Kidney capillary endothelial cell (primary cell): ENCODE measurements at regions not wholly inside any gene's neighbourhood (a gene's known extent, or its start where the extent isn't known, plus 50 kb on each side); places are given as distances from the start of the nearest gene placed in this dataset.

Experiments
- DNase-seq: peaks from one replicate; pipeline ENCODE4 v3.0.0-alpha.2; 2018; ENCODE audit warnings: low spot score

DNA sequence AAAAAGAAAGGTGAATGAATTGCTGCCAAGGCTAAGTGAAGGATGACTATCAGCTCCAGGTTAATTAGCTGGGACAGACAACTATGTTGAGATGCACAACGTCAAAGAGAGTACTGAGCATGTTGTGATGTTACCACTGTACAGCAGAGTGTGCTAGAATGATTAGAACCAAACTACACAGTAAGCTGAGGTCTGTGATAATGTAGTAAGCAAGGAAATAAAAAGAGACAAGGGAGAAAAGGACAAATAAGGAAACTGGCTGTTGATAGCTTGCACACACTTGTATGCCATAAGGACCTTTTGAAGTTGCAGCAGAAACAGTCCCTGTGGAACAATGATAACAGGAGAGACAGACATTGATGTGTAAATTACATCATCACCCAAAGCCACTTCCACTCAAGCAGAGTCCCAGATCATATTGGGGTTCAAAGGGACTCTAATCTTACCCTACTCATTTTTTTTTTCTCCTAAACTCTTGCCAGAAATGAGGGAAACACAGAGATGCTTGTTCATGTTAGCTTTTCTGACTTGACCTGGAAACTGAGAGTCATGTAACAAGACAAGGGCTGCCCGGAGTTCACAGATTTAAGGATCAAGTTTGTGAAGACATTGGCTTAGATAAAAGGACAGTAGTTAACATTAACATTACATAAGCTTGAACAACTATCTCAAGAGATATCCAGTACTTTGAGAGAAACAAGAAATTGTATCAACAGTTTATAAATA is 189.9 kb downstream of the CENPW start:
- DNase-seq: no peak

DNA sequence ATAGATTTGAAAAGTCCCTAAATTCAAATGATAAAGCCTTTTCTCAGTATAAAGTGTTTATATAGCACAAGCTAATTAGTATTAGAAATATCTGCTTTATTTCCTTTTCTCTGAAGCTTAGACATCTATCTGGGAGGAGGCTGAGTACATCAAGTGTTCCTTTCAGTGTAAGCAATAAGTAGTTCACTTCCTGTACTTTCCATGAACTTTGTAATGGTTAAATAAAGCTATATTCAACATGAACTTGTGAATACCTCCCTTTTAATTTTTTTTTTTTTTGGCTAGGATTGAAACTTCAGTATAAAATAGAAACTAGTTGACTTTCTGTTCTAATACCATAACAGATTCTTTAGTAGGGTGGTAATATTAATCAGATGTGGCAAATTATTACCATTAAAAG is 190.9 kb downstream of the CENPW start:
- no peak for DNase-seq

DNA sequence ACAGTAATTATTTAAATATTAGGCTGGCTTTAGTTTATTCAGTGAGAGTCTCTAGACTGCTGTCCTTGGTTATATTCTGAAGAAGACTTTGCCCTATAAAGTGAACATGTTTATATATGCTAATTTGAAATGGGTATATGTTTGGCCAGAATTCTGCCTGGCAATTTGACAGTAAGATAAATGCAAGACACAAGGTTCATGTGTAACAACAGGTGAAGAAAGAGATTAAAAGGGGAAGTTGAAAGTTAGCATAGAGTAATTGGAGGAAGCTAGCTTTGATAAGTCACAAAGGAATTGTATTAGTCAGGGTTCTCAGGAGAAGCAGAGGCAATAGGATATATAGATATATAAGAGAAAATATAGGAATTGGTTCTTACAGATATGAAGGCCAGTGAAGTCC is 191.4 kb downstream of the CENPW start:
- DNase-seq: no peak

DNA sequence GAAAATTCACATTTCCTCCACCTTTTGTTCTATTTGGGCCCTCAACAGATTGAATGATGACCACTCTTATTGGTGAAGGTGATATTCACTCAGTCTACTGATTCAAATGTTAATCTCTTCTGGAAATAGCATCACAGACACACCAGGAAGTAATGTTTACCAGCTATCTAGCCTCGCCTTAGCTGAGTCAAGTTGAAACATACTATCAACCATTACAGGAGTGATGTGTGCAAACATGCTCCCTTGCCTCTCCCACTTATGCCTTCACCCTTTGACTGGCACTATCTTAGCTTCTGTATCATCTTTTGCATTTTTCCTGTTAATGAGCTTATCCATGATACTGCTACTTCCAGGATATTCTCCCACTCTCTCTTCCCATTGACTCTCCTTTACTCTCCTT is 191.9 kb downstream of the CENPW start:
- no peak for DNase-seq

DNA sequence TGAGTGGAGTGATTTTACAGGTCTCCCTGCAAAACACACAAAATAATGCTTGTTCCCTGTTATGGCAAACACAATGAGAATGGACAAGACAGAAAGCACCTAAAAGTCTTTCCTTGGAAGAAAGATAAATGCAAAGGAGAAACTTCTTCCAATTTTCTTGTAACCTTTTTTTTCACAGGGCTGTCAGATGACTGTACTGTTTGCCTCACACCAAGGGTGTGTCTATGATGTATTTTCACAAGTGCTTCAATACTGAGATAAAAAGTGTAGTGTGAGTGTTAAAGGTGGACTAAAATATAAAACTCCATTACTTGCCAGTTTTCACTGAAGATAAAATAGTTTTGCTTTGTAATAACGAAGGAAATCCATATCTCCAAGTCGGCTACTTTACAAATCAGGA is 194.5 kb downstream of the CENPW start:
- no peak for DNase-seq

DNA sequence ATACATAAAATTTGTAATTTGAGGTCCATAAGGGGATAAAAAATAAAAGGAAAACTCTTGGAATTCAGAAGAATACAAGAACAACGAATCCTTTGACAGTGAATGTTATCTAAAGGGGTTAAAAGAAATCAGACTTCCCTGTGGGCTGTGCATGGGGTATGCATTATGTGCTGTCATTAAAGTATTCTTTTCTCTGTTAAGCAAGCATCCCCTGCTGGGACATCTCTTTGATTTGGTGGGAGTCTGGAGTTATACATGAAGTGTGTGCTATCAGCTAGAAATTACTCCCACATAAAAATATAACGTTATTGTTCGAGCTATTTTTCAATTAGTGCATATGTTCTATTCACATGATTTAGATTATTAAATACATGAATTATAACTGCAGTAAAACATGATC is 195.2 kb downstream of the CENPW start:
- no peak for DNase-seq

DNA sequence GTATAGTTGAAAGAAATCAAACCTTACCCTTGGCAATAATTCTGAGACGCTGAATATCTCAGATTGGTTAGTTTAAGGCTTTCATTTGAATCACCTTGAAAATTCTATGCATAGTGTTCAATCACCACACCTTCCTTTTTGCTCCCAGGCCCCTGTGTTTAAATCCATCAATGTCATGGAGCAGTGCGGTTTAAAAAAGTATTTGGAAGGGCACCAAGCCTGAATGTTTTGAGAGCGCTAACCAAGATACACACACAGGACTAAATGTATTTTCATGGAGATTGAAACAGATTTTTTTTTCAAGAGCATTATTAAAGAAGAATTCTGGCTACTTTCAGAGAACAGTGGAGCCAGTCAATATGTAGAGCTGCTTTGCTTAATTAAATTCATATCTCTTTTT is 195.7 kb downstream of the CENPW start:
- DNase-seq: no peak

DNA sequence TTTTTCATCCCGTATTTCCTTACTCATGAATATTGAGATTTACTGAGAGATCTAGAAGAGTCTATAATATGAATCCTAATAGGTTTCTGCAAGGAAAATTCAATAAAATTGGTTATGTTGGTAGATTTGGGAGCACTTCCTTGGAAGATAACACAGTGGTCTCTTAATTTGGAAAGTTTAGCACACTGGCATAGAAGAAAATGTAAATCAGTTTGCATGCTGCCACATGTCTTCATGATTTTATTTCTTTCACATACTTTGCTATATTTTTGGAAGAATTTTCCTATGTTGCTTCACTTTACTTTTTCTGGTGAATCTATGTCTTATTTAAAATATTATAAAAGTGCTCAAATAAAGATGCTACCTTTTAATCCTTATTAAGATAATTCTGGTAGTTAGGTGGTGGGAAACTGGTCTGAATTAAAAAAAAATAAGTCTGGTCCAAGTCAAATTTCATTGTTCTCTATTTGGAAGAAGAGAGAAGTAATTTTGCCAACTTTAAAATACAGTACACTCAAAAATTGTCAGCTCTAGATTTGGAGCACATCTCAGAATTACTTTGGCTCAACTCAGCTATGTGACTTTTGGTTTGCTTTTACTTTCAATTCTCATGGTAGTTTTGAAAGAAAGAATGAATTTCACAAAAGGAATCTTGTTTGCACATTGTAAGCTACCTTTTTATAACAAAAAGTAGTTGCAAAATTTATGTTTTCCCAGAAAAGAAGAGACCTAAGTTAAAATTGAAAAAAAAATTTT is 197.3 kb downstream of the CENPW start:
- DNase-seq: no peak

DNA sequence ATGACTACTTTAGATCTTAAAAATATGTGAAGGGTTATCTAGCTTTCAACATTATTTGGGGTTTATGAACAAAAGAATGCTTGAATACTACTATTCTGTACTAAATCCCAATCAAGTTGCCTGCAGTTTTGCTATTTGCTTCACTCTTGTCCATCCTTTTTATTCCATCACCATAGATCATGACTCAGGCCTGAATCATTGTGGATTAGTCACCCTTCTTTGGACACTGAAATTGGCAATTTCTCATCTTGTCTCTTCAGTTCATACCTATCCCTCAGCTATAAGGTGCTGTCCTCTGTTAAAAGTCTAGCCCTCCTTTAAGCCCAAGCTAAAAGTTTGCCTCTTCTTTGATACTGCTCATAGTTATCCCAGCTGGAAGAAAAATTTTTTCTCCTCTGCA is 199.1 kb downstream of the CENPW start:
- DNase-seq: peak; percentile 18

DNA sequence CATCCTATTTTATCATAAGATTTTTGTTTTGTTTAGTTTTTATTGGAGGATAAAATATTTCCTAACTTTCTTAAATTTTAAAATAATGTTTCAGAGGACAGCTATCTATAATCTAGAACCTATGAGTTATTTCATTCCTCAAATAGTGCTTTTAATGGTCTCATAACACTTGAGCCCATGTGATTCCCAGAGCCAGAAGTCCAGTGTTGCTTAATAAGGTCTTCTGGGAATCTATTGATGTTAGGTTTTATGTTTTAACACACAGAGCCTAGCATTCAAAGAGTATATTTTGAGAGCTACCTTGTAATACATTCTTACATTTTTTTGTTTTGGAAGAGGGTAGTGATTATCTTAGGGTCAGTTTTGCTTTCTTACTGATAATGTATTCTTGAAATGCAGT is 200.2 kb downstream of the CENPW start:
- no peak for DNase-seq

DNA sequence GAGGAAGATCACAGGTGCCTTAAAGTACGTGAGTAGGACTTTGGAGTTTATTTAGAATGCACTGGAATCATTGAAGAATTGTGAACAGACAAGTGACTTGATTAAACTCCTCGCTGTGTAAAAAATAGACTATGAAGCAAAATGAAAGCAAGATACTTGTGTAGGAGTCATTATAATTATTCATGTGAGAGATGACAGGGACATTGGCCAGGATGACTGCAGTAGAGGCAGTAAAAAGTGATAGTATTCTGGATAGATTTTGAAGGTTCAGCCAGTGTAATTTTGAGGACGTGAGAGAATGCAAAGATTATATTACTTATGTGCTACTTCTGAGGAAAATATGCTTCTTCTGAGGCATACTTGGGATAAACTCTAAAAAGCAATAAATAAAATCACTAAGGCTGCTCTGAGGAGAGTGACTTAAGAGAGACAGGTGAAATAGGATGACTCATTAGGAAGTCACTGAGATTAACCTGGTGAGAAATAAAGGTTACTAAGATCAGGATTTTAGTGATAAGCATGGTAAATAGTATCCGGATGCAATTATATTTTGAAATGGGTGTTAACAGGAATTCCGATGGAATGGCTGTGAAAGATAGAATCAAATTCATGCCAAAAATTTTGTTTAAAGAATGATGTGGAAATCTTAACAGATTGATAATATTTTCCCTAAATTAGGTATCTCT is 202.0 kb downstream of the CENPW start:
- no peak for DNase-seq

DNA sequence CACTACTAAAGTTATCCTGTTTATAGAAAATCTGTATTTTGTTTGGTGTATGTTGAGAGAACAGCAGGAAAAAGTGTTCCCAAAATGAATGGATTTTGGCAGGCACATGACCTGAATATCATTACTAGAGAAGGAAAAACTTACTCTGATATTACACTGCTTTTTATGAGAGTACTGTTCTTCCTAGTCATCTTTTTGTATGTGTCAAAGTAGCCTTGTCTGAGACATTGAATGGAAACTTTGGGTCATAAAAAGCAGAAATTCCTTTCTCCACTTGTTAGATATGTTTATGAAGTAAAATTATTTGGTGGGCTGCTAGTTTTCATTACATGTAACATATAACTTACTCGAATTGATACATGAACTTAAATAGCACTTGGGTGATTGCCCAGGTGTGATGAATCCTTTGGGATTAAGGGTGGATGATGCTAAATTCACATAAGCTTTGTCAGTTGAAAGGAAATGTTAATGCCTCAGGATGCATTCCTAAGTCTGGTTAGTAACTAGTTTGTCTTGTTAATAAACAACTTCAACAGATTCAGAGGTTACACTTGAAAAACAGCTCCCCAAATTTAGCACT is 206.7 kb downstream of the CENPW start:
- DNase-seq: no peak

DNA sequence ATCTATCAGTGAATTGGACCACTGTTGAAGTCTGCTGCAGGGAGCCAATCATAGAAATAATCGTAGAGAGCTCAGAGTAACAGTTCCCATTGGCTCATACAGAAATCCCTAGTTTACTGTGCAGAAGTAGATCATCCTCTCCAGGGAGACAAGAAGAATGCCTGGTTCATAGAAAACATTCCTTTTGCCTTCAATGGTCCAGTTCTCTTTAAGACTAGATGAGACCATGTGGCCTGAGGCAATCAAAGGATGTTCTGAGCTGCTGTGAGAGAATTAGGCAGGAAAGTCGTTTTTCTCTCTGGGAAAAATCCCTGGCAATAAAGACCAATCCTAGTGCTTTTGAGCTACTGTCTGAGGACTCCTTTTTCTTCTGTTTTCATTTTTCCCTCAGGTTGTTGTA is 208.4 kb downstream of the CENPW start:
- no peak for DNase-seq

DNA sequence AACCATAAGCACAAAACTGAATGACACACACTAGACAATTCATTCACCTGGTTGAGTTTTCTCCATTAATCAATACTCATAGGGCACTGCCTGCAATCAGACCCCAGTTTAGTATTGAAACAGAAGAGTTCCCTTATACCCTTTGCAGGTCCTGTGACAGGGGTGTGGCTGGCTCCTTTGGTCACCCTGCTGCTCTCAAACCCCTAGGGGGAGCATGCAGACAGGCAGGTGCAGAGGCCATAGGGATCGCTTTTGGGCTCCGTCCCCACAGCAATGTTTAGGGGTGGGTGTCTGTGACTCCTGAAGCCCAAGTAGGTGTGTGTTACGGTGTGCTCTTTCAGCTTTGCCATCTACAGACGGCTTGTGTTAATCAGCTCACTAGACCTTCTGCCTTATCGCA is 210.4 kb downstream of the CENPW start:
- DNase-seq: no peak

DNA sequence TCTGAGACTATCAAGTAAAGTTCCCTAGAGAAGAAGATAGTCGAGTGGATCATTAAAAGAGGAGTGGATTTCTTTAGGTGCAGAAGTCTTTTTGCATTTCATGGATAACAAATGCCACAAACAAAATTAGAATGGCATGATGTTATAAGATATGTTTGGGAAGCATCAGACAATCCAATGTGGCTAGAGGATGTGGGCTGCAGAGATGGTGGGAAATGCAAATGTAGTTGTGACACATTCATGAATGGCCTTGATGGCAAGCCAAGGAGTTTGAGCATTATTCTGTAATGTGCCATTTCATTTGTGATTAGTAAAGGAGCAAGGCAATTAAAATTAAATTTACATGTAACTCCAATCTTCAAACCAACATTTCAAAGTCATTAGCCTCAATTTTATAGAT is 211.9 kb downstream of the CENPW start:
- no peak for DNase-seq

DNA sequence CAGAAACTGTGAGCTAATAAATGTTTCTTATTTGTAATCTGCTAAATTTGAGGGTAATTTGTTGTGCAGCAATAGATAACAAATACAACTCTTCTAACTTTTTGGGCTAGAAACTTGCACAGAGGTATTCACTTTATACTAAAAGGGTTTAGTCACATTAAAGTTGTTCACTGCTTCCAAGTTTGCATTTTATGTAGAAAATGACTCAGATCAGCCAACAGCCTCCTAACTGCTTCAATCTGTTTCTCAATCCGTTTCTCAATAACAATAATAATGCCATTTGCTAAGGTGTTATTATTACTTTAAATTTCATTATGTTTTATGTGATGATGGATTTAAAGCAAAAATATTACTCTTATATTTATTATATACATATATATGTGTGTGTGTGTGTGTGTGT is 213.9 kb downstream of the CENPW start:
- no peak for DNase-seq

DNA sequence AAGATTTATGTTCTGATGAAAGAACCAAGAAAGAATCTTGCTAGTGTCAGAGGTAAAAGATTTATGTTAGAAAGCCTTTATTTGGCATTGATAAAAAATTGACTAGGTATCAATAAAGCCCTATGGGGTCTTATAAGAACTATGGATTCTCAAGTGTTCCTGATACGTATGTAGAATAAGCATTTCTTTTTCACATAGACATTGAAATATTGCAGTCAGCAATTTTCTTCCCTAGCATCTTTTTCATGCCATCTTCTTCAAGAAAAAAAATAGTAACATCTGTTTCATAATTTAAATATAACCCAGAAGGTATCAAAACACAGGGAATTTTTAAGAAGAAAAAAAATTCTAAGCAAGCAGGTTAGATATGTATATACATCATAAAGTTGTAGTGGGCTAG is 230.6 kb downstream of the CENPW start:
- no peak for DNase-seq

DNA sequence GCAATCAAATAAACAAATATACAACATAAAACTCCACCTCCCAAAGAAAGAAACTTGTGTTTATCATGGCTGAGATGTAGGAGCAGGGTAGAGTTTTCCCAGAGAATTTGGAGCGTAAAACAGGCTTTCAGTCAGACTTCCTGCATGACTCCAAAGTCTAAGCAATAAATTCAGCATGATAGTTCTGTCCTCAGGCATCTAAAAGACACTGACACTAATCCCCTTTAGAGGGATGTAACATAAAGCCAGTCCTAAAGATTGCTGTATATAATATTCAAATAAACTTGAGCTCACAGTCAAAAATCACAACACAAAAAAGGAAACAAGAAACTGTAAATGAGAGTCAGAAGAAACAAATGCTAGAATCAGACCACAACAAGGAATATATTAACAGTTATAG is 234.4 kb downstream of the CENPW start:
- no peak for DNase-seq

DNA sequence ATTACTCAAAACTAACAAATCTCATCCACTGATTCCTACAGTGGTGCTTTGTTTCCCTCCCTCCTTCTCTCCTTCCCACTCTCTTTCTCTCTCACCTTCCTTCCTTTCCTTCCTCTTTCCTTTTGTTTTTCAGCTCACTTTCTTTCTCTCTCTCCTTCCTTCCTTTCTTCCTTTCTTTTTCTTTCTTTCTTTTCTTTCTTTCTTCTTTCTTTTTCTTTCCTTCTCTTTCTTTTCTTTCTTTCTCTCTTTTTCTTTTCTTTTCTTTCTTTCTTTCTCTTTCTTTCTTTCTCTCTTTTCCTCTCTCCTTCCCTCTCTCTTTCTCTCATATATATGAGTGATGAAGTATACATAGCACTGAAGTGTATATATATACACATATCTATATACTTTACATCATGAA is 241.4 kb downstream of the CENPW start:
- DNase-seq: no peak

DNA sequence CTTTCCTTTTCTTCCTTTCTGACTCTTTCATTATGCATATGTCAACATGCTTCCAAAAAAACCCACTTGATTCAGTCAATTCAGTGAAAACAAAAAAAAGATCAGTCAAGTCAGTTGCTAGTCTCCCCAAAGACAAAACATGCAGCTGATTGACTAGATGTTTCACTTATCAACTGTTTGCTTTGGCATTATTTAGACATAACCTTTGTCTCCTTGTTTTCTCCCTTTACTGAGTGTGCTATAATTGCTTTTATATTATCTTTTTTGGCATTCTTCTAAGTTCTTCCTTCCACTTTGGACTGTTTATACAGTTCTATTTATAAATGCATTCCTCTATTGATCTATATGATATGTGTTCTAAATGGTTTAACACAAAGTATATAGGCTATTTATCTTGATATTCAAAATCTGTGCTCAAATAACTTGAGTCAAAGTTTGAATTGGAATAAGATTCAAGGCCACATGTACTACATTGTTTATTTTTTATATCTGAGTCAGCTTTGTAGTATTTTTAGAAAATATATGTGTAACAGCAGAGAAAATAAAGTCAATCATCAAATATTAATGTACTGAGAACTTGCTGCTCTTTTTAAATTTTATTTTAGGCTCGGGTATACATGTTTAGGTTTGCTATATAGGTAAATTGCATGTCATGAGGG is 260.5 kb downstream of the CENPW start:
- no peak for DNase-seq

DNA sequence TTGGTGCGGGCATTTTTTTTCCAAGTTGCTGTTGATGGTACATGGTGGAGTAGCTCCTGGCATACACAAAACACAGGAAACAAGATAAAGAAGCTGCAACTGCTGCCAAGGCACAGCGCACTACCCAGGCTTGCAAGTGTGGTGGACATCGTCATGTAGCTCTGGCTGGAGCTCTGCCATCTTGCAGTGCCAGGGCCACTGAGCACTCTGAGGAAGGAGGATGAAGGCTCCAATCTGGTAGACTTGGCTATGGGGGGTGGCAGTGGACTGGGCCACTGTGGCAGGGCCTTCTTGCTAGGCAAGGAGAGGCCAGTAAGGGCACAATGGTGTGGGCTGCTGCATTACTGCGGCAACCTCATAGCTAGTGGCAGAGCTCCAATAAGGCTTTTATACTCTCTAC is 263.5 kb downstream of the CENPW start:
- DNase-seq: no peak

DNA sequence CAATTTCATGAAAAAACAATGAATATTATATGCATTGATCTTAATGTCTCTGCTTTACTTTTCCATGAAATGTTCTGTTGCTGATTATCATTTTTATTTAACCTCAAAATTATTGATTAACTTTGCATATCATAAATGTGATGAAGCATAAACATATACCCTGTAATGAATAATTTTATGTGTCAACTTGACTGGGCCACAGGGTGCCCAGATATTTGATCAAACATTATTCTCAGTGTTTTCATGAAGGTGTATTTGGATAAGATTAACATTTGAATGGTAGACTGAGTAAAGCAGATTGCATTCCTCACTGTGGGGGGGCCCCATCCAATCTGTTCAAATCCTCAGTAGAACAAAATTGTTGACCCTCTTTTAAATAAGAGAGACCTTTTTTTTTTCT is 265.2 kb downstream of the CENPW start:
- no peak for DNase-seq
